Nephron (organoid): ENCODE measurements at regions not wholly inside any gene's neighbourhood (a gene's known extent, or its start where the extent isn't known, plus 50 kb on each side); places are given as distances from the start of the nearest gene placed in this dataset.

Experiments used
- H3K27ac Mint-ChIP-seq, 3 experiments: 2 replicates each; pipeline ENCODE4 v1.8.0; 2020; ENCODE audit warnings: mixed read lengths in 3 of 3, mild to moderate bottlenecking in 2 of 3, moderate library complexity in 1 of 3
- H3K27me3 Mint-ChIP-seq: 2 replicates; pipeline ENCODE4 v1.8.0; 2021; ENCODE audit warnings: low read depth, mild to moderate bottlenecking, moderate library complexity, mixed read lengths
- H3K36me3 Mint-ChIP-seq: 2 replicates; pipeline ENCODE4 v1.8.0; 2020; ENCODE audit warnings: low read depth, mixed read lengths
- H3K4me1 Mint-ChIP-seq: 2 replicates; pipeline ENCODE4 v1.8.0; 2020; ENCODE audit warnings: mixed read lengths
- H3K4me3 Mint-ChIP-seq, 3 experiments: 2 replicates each; pipeline ENCODE4 v1.8.0; 2020; ENCODE audit warnings: mild to moderate bottlenecking in 3 of 3, mixed read lengths in 3 of 3, moderate library complexity in 2 of 3
- H3K9me3 Mint-ChIP-seq: 2 replicates; pipeline ENCODE4 v1.8.0; 2020; ENCODE audit warnings: mixed read lengths
- CTCF ChIP-seq, 3 experiments: fragments of 200-600 bp; sonication (generic); IDR thresholded peaks; one replicate each; pipeline ENCODE4 v1.5.0; 2021; ENCODE audit warnings: antibody characterized with exemption in 3 of 3; ENCODE audit not compliant: unreplicated experiment in 3 of 3

- Mint-ChIP-seq H3K36me3 (no peaks in the 10 kb centered on the region), H3K4me3 (no peak overlapping the region)
Measured at GRCh38 chr12:58341791-58342190, 400.4 kb downstream of the ATP23 start.

GRCh38 chr12:58342736-58343135 is 401.4 kb downstream of the ATP23 start:
- no peaks in the 10 kb centered on the region for H3K9me3 Mint-ChIP-seq

More at GRCh38 chr12:58341791-58342190, 400.4 kb downstream of the ATP23 start:
- TF ChIP-seq CTCF (IDR thresholded peaks at IDR 0.05; ENCODE audit: unreplicated experiment in 3 of 3), result no peak
- Mint-ChIP-seq H3K4me1 (peaks cover 50% of the 10 kb centered on the region), H3K27ac (peak overlapping the region; percentile 23 to 90 (median 88)), H3K9me3 (peaks cover 2% of the 10 kb centered on the region), H3K27me3 (peaks cover 4% of the 10 kb centered on the region)

GRCh38 chr12:58346032-58346632 is 404.8 kb downstream of the ATP23 start:
- Mint-ChIP-seq H3K4me1 (peaks cover 47% of the 10 kb centered on the region), H3K9me3 (peaks cover 14% of the 10 kb centered on the region), H3K27ac (peak overlapping the region; percentile 59 to 88 (median 86)), H3K4me3 (peak overlapping the region in 1 of 3 experiments; percentile 18), H3K36me3 (peaks cover 3% of the 10 kb centered on the region), H3K27me3 (no peaks in the 10 kb centered on the region)
- TF ChIP-seq CTCF (IDR thresholded peaks at IDR 0.05; ENCODE audit: unreplicated experiment in 3 of 3), result peak; percentile 69 to 89 (median 82)

More at GRCh38 chr12:58342736-58343135, 401.4 kb downstream of the ATP23 start:
- H3K4me1 Mint-ChIP-seq, result peaks cover 51% of the 10 kb centered on the region
- H3K4me3 Mint-ChIP-seq, result no peak overlapping the region
- no peaks in the 10 kb centered on the region for H3K36me3 Mint-ChIP-seq
- peak overlapping the region in 2 of 3 experiments; percentile 88 to 90 for H3K27ac Mint-ChIP-seq
- TF ChIP-seq CTCF (IDR thresholded peaks at IDR 0.05; ENCODE audit: unreplicated experiment in 3 of 3), result no peak
- H3K27me3 Mint-ChIP-seq, result peaks cover 4% of the 10 kb centered on the region

GRCh38 chr12:58347188-58347587 is 405.8 kb downstream of the ATP23 start:
- TF ChIP-seq CTCF (IDR thresholded peaks at IDR 0.05; ENCODE audit: unreplicated experiment in 3 of 3), result no peak
- H3K4me1 Mint-ChIP-seq, result peaks cover 39% of the 10 kb centered on the region
- H3K9me3 Mint-ChIP-seq, result peaks cover 14% of the 10 kb centered on the region
- H3K36me3 Mint-ChIP-seq, result peaks cover 3% of the 10 kb centered on the region
- no peaks in the 10 kb centered on the region for H3K27me3 Mint-ChIP-seq
- H3K27ac Mint-ChIP-seq, result peak overlapping the region; percentile 52 to 88 (median 67)
- H3K4me3 Mint-ChIP-seq, result peak overlapping the region in 1 of 3 experiments; percentile 45

- H3K27ac Mint-ChIP-seq, result peak overlapping the region in 1 of 3 experiments; percentile 88
- H3K4me1 Mint-ChIP-seq, result peaks cover 34% of the 10 kb centered on the region
- TF ChIP-seq CTCF (IDR thresholded peaks at IDR 0.05; ENCODE audit: unreplicated experiment in 3 of 3), result no peak
- no peak overlapping the region for H3K4me3 Mint-ChIP-seq
- no peaks in the 10 kb centered on the region for H3K27me3 Mint-ChIP-seq
- H3K9me3 Mint-ChIP-seq, result peaks cover 14% of the 10 kb centered on the region
- peaks cover 3% of the 10 kb centered on the region for H3K36me3 Mint-ChIP-seq
Measured at GRCh38 chr12:58347691-58348090, 406.3 kb downstream of the ATP23 start.

GRCh38 chr12:58349161-58349560 is 407.8 kb downstream of the ATP23 start:
- TF ChIP-seq CTCF (IDR thresholded peaks at IDR 0.05; ENCODE audit: unreplicated experiment in 3 of 3), result no peak
- H3K36me3 Mint-ChIP-seq, result peaks cover 3% of the 10 kb centered on the region
- H3K27ac Mint-ChIP-seq, result peak overlapping the region in 1 of 3 experiments; percentile 45
- H3K4me1 Mint-ChIP-seq, result peaks cover 25% of the 10 kb centered on the region
- no peaks in the 10 kb centered on the region for H3K27me3 Mint-ChIP-seq
- no peak overlapping the region for H3K4me3 Mint-ChIP-seq
- peaks cover 14% of the 10 kb centered on the region for H3K9me3 Mint-ChIP-seq
